Karpas-422 (cell line): ENCODE measurements at regions not wholly inside any gene's neighbourhood (a gene's known extent, or its start where the extent isn't known, plus 50 kb on each side); places are given as distances from the start of the nearest gene placed in this dataset.

Experiments
- DNase-seq: peaks from one replicate; pipeline ENCODE4 v3.0.0-alpha.2; 2015
- H2AFZ ChIP-seq: fragments of 200-600 bp; sonication (generic); 2 replicates; pipeline ENCODE4 v1.6.1; 2014; ENCODE audit warnings: antibody characterized with exemption, low read length, mixed read lengths
- H3K27ac ChIP-seq: fragments of 200-600 bp; sonication (generic); 2 replicates; pipeline ENCODE4 v1.5.1; 2014; ENCODE audit warnings: mild to moderate bottlenecking, low read length, moderate library complexity
- H3K27me3 ChIP-seq: fragments of 200-600 bp; sonication (generic); 2 replicates; pipeline ENCODE4 v1.6.1; 2014; ENCODE audit warnings: low read length, mixed read lengths
- H3K36me3 ChIP-seq: fragments of 200-600 bp; sonication (generic); 2 replicates; pipeline ENCODE4 v1.6.1; 2014; ENCODE audit warnings: low read length, mixed read lengths; ENCODE audit not compliant: insufficient read depth
- H3K4me1 ChIP-seq: fragments of 200-600 bp; sonication (generic); 2 replicates; pipeline ENCODE4 v1.6.1; 2014; ENCODE audit warnings: mild to moderate bottlenecking, low read length, mixed read lengths
- H3K4me2 ChIP-seq: fragments of 200-600 bp; sonication (generic); 2 replicates; pipeline ENCODE4 v1.6.1; 2014; ENCODE audit warnings: low read length, low read depth, mild to moderate bottlenecking; ENCODE audit not compliant: poor library complexity, severe bottlenecking
- H3K4me3 ChIP-seq: fragments of 200-600 bp; sonication (generic); 2 replicates; pipeline ENCODE4 v1.5.1; 2014; ENCODE audit warnings: mild to moderate bottlenecking, antibody characterized with exemption, low read length, mixed read lengths
- H3K79me2 ChIP-seq: fragments of 200-600 bp; sonication (generic); 2 replicates; pipeline ENCODE4 v1.6.1; 2014; ENCODE audit warnings: mild to moderate bottlenecking, low read length, mixed read lengths
- H3K9ac ChIP-seq: fragments of 200-600 bp; sonication (generic); 2 replicates; pipeline ENCODE4 v1.6.0; 2014; ENCODE audit warnings: low read length
- H3K9me2 ChIP-seq: fragments of 200-600 bp; sonication (generic), shearing (Covaris generic); replicated peaks from 2 replicates; pipeline ENCODE4 v1.6.0; 2014; ENCODE audit warnings: mild to moderate bottlenecking, low read length, moderate library complexity; ENCODE audit not compliant: insufficient read depth
- H3K9me3 ChIP-seq: fragments of 300-700, 200-600 bp; sonication (generic); 2 replicates; pipeline ENCODE4 v1.6.1; 2014; ENCODE audit warnings: low read length, mixed read lengths
- H4K20me1 ChIP-seq: fragments of 200-600 bp; sonication (generic); 2 replicates; pipeline ENCODE4 v1.6.1; 2014; ENCODE audit warnings: mild to moderate bottlenecking, antibody characterized with exemption, low read length, low read depth; ENCODE audit not compliant: insufficient read depth

GRCh38 chr6:98136333-98136732 is 698.0 kb upstream of the POU3F2 start:
- Histone ChIP-seq H3K4me1 (no peaks in the 10 kb centered on the region), H3K9me2 (no peaks in the 10 kb centered on the region), H3K9me3 (no peaks in the 10 kb centered on the region), H3K4me3 (no peak overlapping the region), H3K27me3 (no peaks in the 10 kb centered on the region), H2AFZ (no peak overlapping the region), H3K4me2 (no peak overlapping the region), H4K20me1 (no peaks in the 10 kb centered on the region), H3K36me3 (no peaks in the 10 kb centered on the region), H3K79me2 (no peaks in the 10 kb centered on the region), H3K9ac (no peak overlapping the region), H3K27ac (no peak overlapping the region)
- no peak for DNase-seq

DNA sequence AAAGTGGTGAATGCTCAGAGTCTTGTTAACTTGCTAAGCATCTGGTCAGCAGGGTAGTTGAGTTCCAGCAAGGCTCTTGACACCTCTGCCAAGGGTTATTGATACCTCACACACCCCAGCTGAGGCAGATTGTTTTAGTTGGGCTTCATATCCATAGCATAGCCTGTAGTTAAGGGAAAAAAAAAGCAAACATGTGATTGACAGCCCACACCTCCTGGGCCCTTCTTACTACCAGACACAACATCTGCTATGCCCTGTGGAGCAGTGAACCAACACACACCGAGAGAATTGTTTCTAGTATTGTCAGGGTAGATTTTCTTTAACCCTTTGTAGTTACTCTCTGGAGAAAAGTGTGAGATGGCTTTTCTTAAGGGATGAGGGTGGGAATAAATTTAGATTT is 697.0 kb upstream of the POU3F2 start:
- no peaks in the 10 kb centered on the region for H4K20me1 ChIP-seq
- no peaks in the 10 kb centered on the region for H3K4me1 ChIP-seq
- no peak overlapping the region for H3K4me2 ChIP-seq
- no peak overlapping the region for H2AFZ ChIP-seq
- H3K9ac ChIP-seq, result no peak overlapping the region
- no peaks in the 10 kb centered on the region for H3K79me2 ChIP-seq
- H3K27ac ChIP-seq, result no peak overlapping the region
- no peaks in the 10 kb centered on the region for H3K36me3 ChIP-seq
- no peak overlapping the region for H3K4me3 ChIP-seq
- no peak for DNase-seq
- no peaks in the 10 kb centered on the region for H3K27me3 ChIP-seq
- H3K9me3 ChIP-seq, result no peaks in the 10 kb centered on the region
- H3K9me2 ChIP-seq, result no peaks in the 10 kb centered on the region

DNA sequence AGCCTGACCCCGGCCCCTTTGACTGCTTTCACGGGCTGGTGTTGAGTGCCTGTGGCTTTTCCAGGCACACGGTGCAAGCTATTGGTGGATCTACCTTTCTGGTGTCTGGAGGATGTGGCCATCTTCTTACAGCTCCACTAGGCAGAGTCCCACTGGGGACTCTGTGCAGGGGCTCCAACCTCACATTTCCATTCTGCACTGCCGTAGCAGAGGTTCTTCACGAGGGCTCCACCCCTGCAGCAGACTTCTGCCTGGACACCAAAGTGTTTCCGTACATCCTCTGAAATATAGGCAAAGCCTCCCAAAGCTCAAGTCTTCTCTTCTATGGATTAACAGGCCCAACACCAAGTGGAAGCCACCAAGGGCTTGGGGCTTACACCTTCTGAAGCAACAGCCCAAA is 691.5 kb upstream of the POU3F2 start:
- no peak overlapping the region for H3K27ac ChIP-seq
- H3K9me2 ChIP-seq, result no peaks in the 10 kb centered on the region
- no peak overlapping the region for H3K4me2 ChIP-seq
- no peak overlapping the region for H3K4me3 ChIP-seq
- H3K9me3 ChIP-seq, result peaks cover 7% of the 10 kb centered on the region; the same call in 1 of the 2 replicates
- no peak overlapping the region for H2AFZ ChIP-seq
- H3K79me2 ChIP-seq, result no peaks in the 10 kb centered on the region
- no peaks in the 10 kb centered on the region for H4K20me1 ChIP-seq
- no peaks in the 10 kb centered on the region for H3K36me3 ChIP-seq
- DNase-seq, result no peak
- no peaks in the 10 kb centered on the region for H3K27me3 ChIP-seq
- no peak overlapping the region for H3K9ac ChIP-seq
- no peaks in the 10 kb centered on the region for H3K4me1 ChIP-seq

GRCh38 chr6:98146656-98147055 is 687.7 kb upstream of the POU3F2 start:
- H3K4me3 ChIP-seq, result no peak overlapping the region
- no peak for DNase-seq
- no peaks in the 10 kb centered on the region for H3K79me2 ChIP-seq
- H4K20me1 ChIP-seq, result no peaks in the 10 kb centered on the region
- no peak overlapping the region for H3K4me2 ChIP-seq
- no peaks in the 10 kb centered on the region for H3K9me2 ChIP-seq
- H3K27me3 ChIP-seq, result no peaks in the 10 kb centered on the region
- no peak overlapping the region for H3K27ac ChIP-seq
- no peaks in the 10 kb centered on the region for H3K36me3 ChIP-seq
- H2AFZ ChIP-seq, result no peak overlapping the region
- H3K9me3 ChIP-seq, result peaks cover 7% of the 10 kb centered on the region; the same call in 1 of the 2 replicates
- no peaks in the 10 kb centered on the region for H3K4me1 ChIP-seq
- H3K9ac ChIP-seq, result no peak overlapping the region

DNA sequence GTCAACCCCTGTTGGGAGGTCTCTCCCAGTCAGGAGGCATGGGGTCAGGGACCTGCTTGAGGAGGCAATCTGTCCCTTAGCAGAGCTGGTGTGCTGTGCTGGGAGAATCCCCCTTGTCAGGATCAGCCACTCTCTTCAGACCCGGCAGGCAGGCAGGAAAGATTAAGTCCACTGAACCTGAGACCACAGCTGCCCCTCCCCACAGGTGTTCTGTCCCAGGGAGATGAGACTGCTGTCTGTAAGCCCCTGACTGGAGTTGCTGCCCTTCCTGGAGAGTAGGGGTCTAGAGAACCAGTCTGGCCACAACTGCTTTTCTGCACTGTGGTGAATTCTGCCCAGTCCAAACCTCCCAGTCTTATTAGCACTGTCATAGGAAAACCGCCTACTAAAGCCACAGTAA is 677.8 kb upstream of the POU3F2 start:
- H4K20me1 ChIP-seq, result no peaks in the 10 kb centered on the region
- H3K79me2 ChIP-seq, result no peaks in the 10 kb centered on the region
- DNase-seq, result no peak
- no peak overlapping the region for H2AFZ ChIP-seq
- no peaks in the 10 kb centered on the region for H3K4me1 ChIP-seq
- no peak overlapping the region for H3K27ac ChIP-seq
- no peaks in the 10 kb centered on the region for H3K9me2 ChIP-seq
- H3K4me3 ChIP-seq, result no peak overlapping the region
- no peak overlapping the region for H3K4me2 ChIP-seq
- no peak overlapping the region for H3K9ac ChIP-seq
- no peaks in the 10 kb centered on the region for H3K27me3 ChIP-seq
- H3K9me3 ChIP-seq, result no peaks in the 10 kb centered on the region
- H3K36me3 ChIP-seq, result no peaks in the 10 kb centered on the region

GRCh38 chr6:98179606-98180005 is 654.8 kb upstream of the POU3F2 start:
- H3K9me3 ChIP-seq, result no peaks in the 10 kb centered on the region
- H2AFZ ChIP-seq, result no peak overlapping the region
- no peaks in the 10 kb centered on the region for H4K20me1 ChIP-seq
- no peak for DNase-seq
- H3K27me3 ChIP-seq, result no peaks in the 10 kb centered on the region
- no peaks in the 10 kb centered on the region for H3K4me1 ChIP-seq
- H3K79me2 ChIP-seq, result no peaks in the 10 kb centered on the region
- H3K9me2 ChIP-seq, result no peaks in the 10 kb centered on the region
- no peak overlapping the region for H3K9ac ChIP-seq
- H3K4me3 ChIP-seq, result no peak overlapping the region
- no peaks in the 10 kb centered on the region for H3K36me3 ChIP-seq
- H3K4me2 ChIP-seq, result no peak overlapping the region
- no peak overlapping the region for H3K27ac ChIP-seq

- H2AFZ ChIP-seq, result no peak overlapping the region
- no peaks in the 10 kb centered on the region for H3K4me1 ChIP-seq
- no peaks in the 10 kb centered on the region for H3K9me2 ChIP-seq
- no peak overlapping the region for H3K4me3 ChIP-seq
- H3K27ac ChIP-seq, result no peak overlapping the region
- H3K36me3 ChIP-seq, result no peaks in the 10 kb centered on the region
- no peaks in the 10 kb centered on the region for H3K9me3 ChIP-seq
- DNase-seq, result no peak
- H3K79me2 ChIP-seq, result no peaks in the 10 kb centered on the region
- no peaks in the 10 kb centered on the region for H3K27me3 ChIP-seq
- no peak overlapping the region for H3K4me2 ChIP-seq
- H4K20me1 ChIP-seq, result no peaks in the 10 kb centered on the region
- H3K9ac ChIP-seq, result no peak overlapping the region
These were observed 634.3 kb upstream of the POU3F2 start for GRCh38 chr6:98200084-98200483.

- no peaks in the 10 kb centered on the region for H3K9me3 ChIP-seq
- no peaks in the 10 kb centered on the region for H3K36me3 ChIP-seq
- no peaks in the 10 kb centered on the region for H3K79me2 ChIP-seq
- no peak overlapping the region for H2AFZ ChIP-seq
- H3K4me2 ChIP-seq, result no peak overlapping the region
- H3K4me1 ChIP-seq, result no peaks in the 10 kb centered on the region
- H3K27ac ChIP-seq, result no peak overlapping the region
- no peak overlapping the region for H3K4me3 ChIP-seq
- H3K9me2 ChIP-seq, result no peaks in the 10 kb centered on the region
- no peaks in the 10 kb centered on the region for H3K27me3 ChIP-seq
- H3K9ac ChIP-seq, result no peak overlapping the region
- no peaks in the 10 kb centered on the region for H4K20me1 ChIP-seq
- peak; percentile 47 for DNase-seq
These were observed 631.1 kb upstream of the POU3F2 start for GRCh38 chr6:98203170-98203806.

- Histone ChIP-seq H4K20me1 (no peaks in the 10 kb centered on the region), H3K27me3 (no peaks in the 10 kb centered on the region), H3K9me3 (no peaks in the 10 kb centered on the region), H3K4me2 (no peak overlapping the region), H3K9ac (no peak overlapping the region), H3K27ac (no peak overlapping the region), H3K79me2 (no peaks in the 10 kb centered on the region), H3K4me3 (no peak overlapping the region), H3K4me1 (no peaks in the 10 kb centered on the region), H3K36me3 (no peaks in the 10 kb centered on the region), H3K9me2 (no peaks in the 10 kb centered on the region), H2AFZ (no peak overlapping the region)
- no peak for DNase-seq
These were observed 621.9 kb upstream of the POU3F2 start for GRCh38 chr6:98212468-98212867.
